GM23338 (cell line): ENCODE measurements at regions not wholly inside any gene's neighbourhood (a gene's known extent, or its start where the extent isn't known, plus 50 kb on each side); places are given as distances from the start of the nearest gene placed in this dataset.

Experiments
- CTCF ChIP-seq, 2 experiments: fragments of 200-600 bp in 1 of 2; sonication (generic) in 1 of 2; conservative IDR thresholded peaks; 2 replicates each; pipeline versions ENCODE4 v1.5.1 to v1.6.1; 2016 to 2017; ENCODE audit warnings: antibody characterized with exemption in 2 of 2, low read depth in 2 of 2, mild to moderate bottlenecking in 2 of 2, moderate library complexity in 1 of 2
- POLR2AphosphoS5 ChIP-seq: IDR thresholded peaks from 2 replicates; pipeline ENCODE4 v1.6.1; 2016; ENCODE audit warnings: antibody characterized with exemption, low read depth
- ZNF331 ChIP-seq: fragments of 250-450 bp; sonication (Bioruptor Pico); IDR thresholded peaks from 2 replicates; pipeline ENCODE4 v1.5.0; 2020; ENCODE audit warnings: low read depth, mild to moderate bottlenecking, moderate library complexity

GRCh38 chr18:6476190-6476589, 61.5 kb upstream of the L3MBTL4 start:
- no peak for TF ChIP-seq CTCF (conservative IDR thresholded peaks at IDR 0.05; ENCODE audit: low read depth in 2 of 2)
- TF ChIP-seq ZNF331 (CRISPR knock-in tag) = no peak
- no peak for TF ChIP-seq POLR2AphosphoS5
